HG03469 (cell line): ENCODE measurements at regions not wholly inside any gene's neighbourhood (a gene's known extent, or its start where the extent isn't known, plus 50 kb on each side); places are given as distances from the start of the nearest gene placed in this dataset.
A peak's percentile ranks its signal among the peaks of the same experiment; 100 is the strongest.

Experiments used
- ATAC-seq: cut with Tn5 transposase; IDR thresholded peaks from one replicate; pipeline ENCODE4 v1.9.1; 2021; ENCODE audit warnings: mild to moderate bottlenecking, moderate library complexity, moderate number of reproducible peaks; ENCODE audit not compliant: unreplicated experiment

GRCh38 chr4:108529102-108529501 is 91.3 kb upstream of the RPL34 start:
- no peak for ATAC-seq

GRCh38 chr4:108527723-108528122 is 92.7 kb upstream of the RPL34 start:
- peak; percentile 60 for ATAC-seq

GRCh38 chr4:108520807-108521206 is 99.6 kb upstream of the RPL34 start:
- ATAC-seq, result no peak

GRCh38 chr4:108519911-108520601 is 100.3 kb upstream of the RPL34 start:
- ATAC-seq, result no peak

- no peak for ATAC-seq
These were observed 101.1 kb upstream of the RPL34 start for GRCh38 chr4:108519208-108519833.

- ATAC-seq, result no peak
These were observed 107.5 kb upstream of the RPL34 start for GRCh38 chr4:108512615-108513505.

- no peak for ATAC-seq
These were observed 108.8 kb upstream of the RPL34 start for GRCh38 chr4:108511618-108512017.

GRCh38 chr4:108502356-108502755 is 118.0 kb upstream of the RPL34 start:
- no peak for ATAC-seq

- ATAC-seq, result no peak
These were observed 121.5 kb upstream of the RPL34 start for GRCh38 chr4:108498925-108499324.

GRCh38 chr4:108493596-108493931 is 126.8 kb upstream of the RPL34 start:
- ATAC-seq, result no peak

- ATAC-seq, result no peak
These were observed 127.4 kb upstream of the RPL34 start for GRCh38 chr4:108492816-108493595.

- ATAC-seq, result no peak
These were observed 131.5 kb upstream of the RPL34 start for GRCh38 chr4:108488865-108489264.

GRCh38 chr4:108486046-108486445 is 134.3 kb upstream of the RPL34 start:
- no peak for ATAC-seq

GRCh38 chr4:108484187-108484586 is 136.2 kb upstream of the RPL34 start:
- ATAC-seq, result no peak

- no peak for ATAC-seq
These were observed 136.7 kb upstream of the RPL34 start for GRCh38 chr4:108483650-108484049.

GRCh38 chr4:108483079-108483478 is 137.3 kb upstream of the RPL34 start:
- no peak for ATAC-seq

GRCh38 chr4:108480881-108481280 is 139.5 kb upstream of the RPL34 start:
- ATAC-seq, result no peak

- ATAC-seq, result no peak
These were observed 142.8 kb upstream of the RPL34 start for GRCh38 chr4:108477527-108478108.

GRCh38 chr4:108473163-108473720 is 147.1 kb upstream of the RPL34 start:
- ATAC-seq, result no peak
